ENCODE measurements at regions not wholly inside any gene's neighbourhood (a gene's known extent, or its start where the extent isn't known, plus 50 kb on each side); places are given as distances from the start of the nearest gene placed in this dataset.

DNA sequence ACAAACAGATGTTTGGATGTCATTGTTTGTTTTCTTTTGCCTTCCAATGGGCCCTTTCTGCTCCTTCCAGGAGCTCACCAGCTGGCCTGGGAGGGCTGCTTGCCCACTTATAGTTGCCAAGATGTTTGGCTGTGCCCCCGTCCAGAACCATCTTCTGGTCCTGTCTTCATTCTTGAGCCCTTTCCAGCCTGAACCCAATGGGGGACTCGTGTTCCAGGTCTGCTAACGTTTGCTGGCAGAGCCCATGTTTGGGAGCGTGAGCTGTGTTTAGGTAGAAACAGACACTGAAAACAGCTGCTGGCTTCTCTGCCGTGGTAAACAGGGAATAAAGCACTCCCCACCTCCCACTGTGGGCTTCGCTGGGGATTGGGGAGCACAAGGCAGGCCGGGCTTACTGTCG is 83.2 kb upstream of the SYT13 start:
- Histone ChIP-seq H3K4me1 (peaks cover 0 to 7% (median 0%) of the 10 kb centered on the region in 4 donors), H3K36me3 (no peaks in the 10 kb centered on the region), H3K4me3 (no peak overlapping the region), H3K27me3 (peaks cover 21% of the 10 kb centered on the region), H3K27ac (no peak overlapping the region), H3K9me3 (no peaks in the 10 kb centered on the region)
- intact Hi-C loops (cut with DNase I; ENCODE audit: low total_unique reads) (no loop called here), in situ Hi-C loops (cut with MboI; ENCODE audit: low pct_ligation_motif_present in 1 of 4, low pct_unique_long_range_greater_than_20kb in 1 of 4, low sequenced_read_pairs in 3 of 4) (loop anchor here (25.0 kb wide), 2 partner anchors 293 to 393 kb away; partner anchors contain the start of gene CHST1 (in 2 of the 4))
- WGBS, 2 donors (ENCODE audit: low coverage in 1 of 2): 64% methylated on average over 8 of the region's 8 CpGs; no CpG with 5 or more reads in 1 of the 2 donors
- no peak for TF ChIP-seq EP300 (IDR thresholded peaks at IDR 0.05; ENCODE audit: low read depth)
- TF ChIP-seq POLR2AphosphoS5 (IDR thresholded peaks at IDR 0.05): no peak
- no peak for TF ChIP-seq POLR2A (IDR thresholded peaks at IDR 0.05)
- TF ChIP-seq, protein P1, sequence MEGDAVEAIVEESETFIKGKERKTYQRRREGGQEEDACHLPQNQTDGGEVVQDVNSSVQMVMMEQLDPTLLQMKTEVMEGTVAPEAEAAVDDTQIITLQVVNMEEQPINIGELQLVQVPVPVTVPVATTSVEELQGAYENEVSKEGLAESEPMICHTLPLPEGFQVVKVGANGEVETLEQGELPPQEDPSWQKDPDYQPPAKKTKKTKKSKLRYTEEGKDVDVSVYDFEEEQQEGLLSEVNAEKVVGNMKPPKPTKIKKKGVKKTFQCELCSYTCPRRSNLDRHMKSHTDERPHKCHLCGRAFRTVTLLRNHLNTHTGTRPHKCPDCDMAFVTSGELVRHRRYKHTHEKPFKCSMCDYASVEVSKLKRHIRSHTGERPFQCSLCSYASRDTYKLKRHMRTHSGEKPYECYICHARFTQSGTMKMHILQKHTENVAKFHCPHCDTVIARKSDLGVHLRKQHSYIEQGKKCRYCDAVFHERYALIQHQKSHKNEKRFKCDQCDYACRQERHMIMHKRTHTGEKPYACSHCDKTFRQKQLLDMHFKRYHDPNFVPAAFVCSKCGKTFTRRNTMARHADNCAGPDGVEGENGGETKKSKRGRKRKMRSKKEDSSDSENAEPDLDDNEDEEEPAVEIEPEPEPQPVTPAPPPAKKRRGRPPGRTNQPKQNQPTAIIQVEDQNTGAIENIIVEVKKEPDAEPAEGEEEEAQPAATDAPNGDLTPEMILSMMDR (IDR thresholded peaks at IDR 0.05): no peak
- DNase-seq: no peak

- no peak overlapping the region for H3K4me3 ChIP-seq
- intact Hi-C loops (cut with DNase I; ENCODE audit: low total_unique reads) (no loop called here), in situ Hi-C loops (cut with MboI; ENCODE audit: low pct_ligation_motif_present in 1 of 4, low pct_unique_long_range_greater_than_20kb in 1 of 4, low sequenced_read_pairs in 3 of 4) (loop anchor here (25.0 kb wide), 2 partner anchors 294 to 394 kb away; partner anchors contain the start of gene CHST1 (in 2 of the 4))
- TF ChIP-seq POLR2AphosphoS5 (IDR thresholded peaks at IDR 0.05): no peak
- no peak for TF ChIP-seq EP300 (IDR thresholded peaks at IDR 0.05; ENCODE audit: low read depth)
- no peak for TF ChIP-seq POLR2A (IDR thresholded peaks at IDR 0.05)
- TF ChIP-seq, protein P1 (IDR thresholded peaks at IDR 0.05): no peak
- H3K36me3 ChIP-seq: no peaks in the 10 kb centered on the region
- H3K27me3 ChIP-seq: peaks cover 21% of the 10 kb centered on the region
- WGBS, 2 donors (ENCODE audit: low coverage in 1 of 2): 67 to 86% methylated on average over 3 to 5 of the region's 5 CpGs
- no peak overlapping the region for H3K27ac ChIP-seq
- no peaks in the 10 kb centered on the region for H3K9me3 ChIP-seq
- peaks cover 0 to 7% (median 0%) of the 10 kb centered on the region in 4 donors for H3K4me1 ChIP-seq
- no peak for DNase-seq
These were observed 82.6 kb upstream of the SYT13 start for GRCh38 chr11:45368697-45369096.

DNA sequence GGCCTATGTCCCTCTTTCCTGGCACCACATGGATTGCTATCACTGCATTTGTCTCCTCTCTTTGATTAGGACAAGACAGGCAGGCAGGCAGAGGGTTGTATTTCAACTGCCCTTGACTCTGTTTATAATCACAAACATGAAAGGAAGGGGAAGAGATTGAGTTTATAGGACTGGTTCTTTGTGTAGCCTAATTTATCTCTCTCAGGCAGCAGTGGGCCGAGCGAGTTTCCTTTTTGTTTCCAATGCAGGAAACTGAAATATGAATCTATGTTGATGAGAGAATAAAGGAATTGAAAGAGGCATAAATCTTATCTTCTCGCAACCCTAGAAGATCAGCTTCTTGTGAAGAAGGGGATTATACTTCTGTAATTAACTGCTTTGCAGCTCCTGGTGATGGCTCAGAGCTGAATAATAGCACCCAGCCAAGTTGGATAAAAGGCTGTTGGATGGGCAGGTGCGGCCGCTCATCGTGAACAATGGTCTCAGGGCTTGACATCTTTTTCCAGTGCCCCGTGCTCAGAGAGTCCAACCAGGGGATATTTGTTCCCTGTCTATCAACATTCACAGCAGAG is 80.6 kb upstream of the SYT13 start:
- intact Hi-C loops (cut with DNase I; ENCODE audit: low total_unique reads): no loop called here
- 64 to 76% methylated on average over 2 to 7 of the region's 7 CpGs for WGBS, 2 donors (ENCODE audit: low coverage in 1 of 2)

DNA sequence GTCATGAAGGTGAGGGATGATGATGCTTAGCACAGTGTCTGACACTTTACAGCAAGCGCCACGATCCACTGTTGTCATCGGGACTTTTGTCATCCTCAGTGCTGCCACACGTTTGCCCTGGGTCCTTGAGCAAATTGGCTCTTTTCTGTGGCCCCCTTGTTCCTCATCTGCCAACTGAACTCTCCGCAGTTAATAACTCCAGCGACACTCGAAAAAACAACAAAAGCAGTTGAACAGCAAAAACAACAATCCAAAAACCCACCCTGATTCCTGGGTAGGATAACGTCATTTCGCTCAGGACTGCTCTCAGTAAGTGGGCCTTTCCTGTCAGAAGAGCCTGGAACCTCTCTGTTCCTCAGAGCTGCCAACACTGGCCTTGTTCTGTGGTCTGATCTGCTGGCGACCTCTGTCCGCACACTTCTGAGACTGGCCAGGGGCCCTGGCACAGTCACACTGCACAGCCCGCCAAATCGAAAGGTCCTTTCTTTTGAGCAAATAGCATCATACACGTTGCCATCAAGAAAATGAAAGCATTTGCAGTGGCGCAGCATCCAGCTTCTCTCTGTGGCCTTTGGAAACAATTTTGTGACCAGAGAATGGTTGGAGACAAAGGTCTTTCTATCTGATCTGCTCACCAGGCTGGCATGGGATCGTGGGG is 79.9 kb upstream of the SYT13 start:
- H3K9me3 ChIP-seq: no peaks in the 10 kb centered on the region
- intact Hi-C loops (cut with DNase I; ENCODE audit: low total_unique reads): no loop called here
- TF ChIP-seq POLR2A (IDR thresholded peaks at IDR 0.05) (no peak), EP300 (IDR thresholded peaks at IDR 0.05; ENCODE audit: low read depth) (no peak), POLR2AphosphoS5 (IDR thresholded peaks at IDR 0.05) (no peak)
- TF ChIP-seq, protein P1 (IDR thresholded peaks at IDR 0.05): no peak
- no peak overlapping the region for H3K4me3 ChIP-seq
- H3K36me3 ChIP-seq: no peaks in the 10 kb centered on the region
- H3K4me1 ChIP-seq: peaks cover 0 to 1% (median 0%) of the 10 kb centered on the region in 4 donors
- no peak for DNase-seq
- H3K27me3 ChIP-seq: peaks cover 11% of the 10 kb centered on the region
- WGBS, 2 donors (ENCODE audit: low coverage in 1 of 2): 80 to 83% methylated on average over 10 to 16 of the region's 16 CpGs
- in situ Hi-C loops (cut with MboI; ENCODE audit: low pct_ligation_motif_present in 1 of 4, low pct_unique_long_range_greater_than_20kb in 1 of 4, low sequenced_read_pairs in 3 of 4): loop anchor here (25.0 kb wide), 2 partner anchors 296 to 396 kb away; partner anchors contain the start of gene CHST1 (in 2 of the 4)
- H3K27ac ChIP-seq: peak overlapping the region in 1 of 4 donors; percentile 16

More for the DNA sequence above, 80.6 kb upstream of the SYT13 start:
- in situ Hi-C loops (cut with MboI; ENCODE audit: low pct_ligation_motif_present in 1 of 4, low pct_unique_long_range_greater_than_20kb in 1 of 4, low sequenced_read_pairs in 3 of 4): loop anchor here (25.0 kb wide), 2 partner anchors 296 to 396 kb away; partner anchors contain the start of gene CHST1 (in 2 of the 4)
- peaks cover 17% of the 10 kb centered on the region for H3K27me3 ChIP-seq
- no peaks in the 10 kb centered on the region for H3K36me3 ChIP-seq
- peaks cover 0 to 7% (median 0%) of the 10 kb centered on the region in 4 donors for H3K4me1 ChIP-seq
- TF ChIP-seq POLR2A (IDR thresholded peaks at IDR 0.05) (no peak), POLR2AphosphoS5 (IDR thresholded peaks at IDR 0.05) (no peak), EP300 (IDR thresholded peaks at IDR 0.05; ENCODE audit: low read depth) (no peak)
- TF ChIP-seq, protein P1 (IDR thresholded peaks at IDR 0.05): no peak
- peak overlapping the region in 1 of 4 donors; percentile 16 for H3K27ac ChIP-seq
- H3K4me3 ChIP-seq: no peak overlapping the region
- DNase-seq: no peak
- H3K9me3 ChIP-seq: no peaks in the 10 kb centered on the region
